ENCODE measurements at regions not wholly inside any gene's neighbourhood (a gene's known extent, or its start where the extent isn't known, plus 50 kb on each side); places are given as distances from the start of the nearest gene placed in this dataset.

GRCh38 chr6:4296552-4296951 lies 161.2 kb upstream of the ECI2 start:
- no peak for DNase-seq (ENCODE audit: low read depth, low spot score)
- dilution Hi-C loops (cut with MboI; ENCODE audit: extremely low pct_ligation_motif_present, low sequenced_read_pairs) (no loop called here), intact Hi-C loops (cut with micrococcal nuclease) (no loop called here)
- Histone ChIP-seq H3K9ac (replicated peaks; ENCODE audit: extremely low read depth, insufficient read depth, low read length) (no peak overlapping the region), H2AFZ (ENCODE audit: low read depth, low read length) (no peak overlapping the region), H3K27me3 (ENCODE audit: control insufficient read depth in 2 of 2, insufficient read depth in 2 of 2, low read length in 2 of 2) (no peaks in the 10 kb centered on the region), H3K4me3 (replicated peaks in 1 of 3; ENCODE audit: insufficient read depth in 1 of 3, low read depth in 1 of 3, low read length in 3 of 3) (no peak overlapping the region), H3K9me1 (replicated peaks; ENCODE audit: control insufficient read depth, extremely low read depth, insufficient read depth, low read length) (no peaks in the 10 kb centered on the region), H3K9me3 (replicated peaks; ENCODE audit: control insufficient read depth, insufficient read depth, low read length) (no peaks in the 10 kb centered on the region), H3K4me2 (ENCODE audit: insufficient read depth, low read length) (no peak overlapping the region), H3K36me3 (ENCODE audit: control insufficient read depth in 2 of 2, extremely low read depth in 1 of 2, insufficient read depth in 2 of 2, low read length in 2 of 2) (no peaks in the 10 kb centered on the region), H3K4me1 (ENCODE audit: control insufficient read depth, extremely low read depth, insufficient read depth, low read length) (peaks cover 8% of the 10 kb centered on the region), H4K20me1 (replicated peaks; ENCODE audit: control insufficient read depth, extremely low read depth, insufficient read depth, low read length) (no peaks in the 10 kb centered on the region), H3K27ac (ENCODE audit: insufficient read depth, low read depth, low read length) (no peak overlapping the region), H3K79me2 (ENCODE audit: control insufficient read depth, insufficient read depth, low read length) (no peaks in the 10 kb centered on the region)
- no TSS peak for BruUV-seq (replicated peaks)
- FAIRE-seq = no peak
- ChIA-PET CTCF (interaction anchor here (1.4 kb wide), 1 partner anchor 87 kb away, joined by 4 read pairs; no protein-coding TSS in a partner anchor), POLR2A (no interaction called here)
- TF ChIP-seq MYC (IDR thresholded peaks at IDR 0.05; ENCODE audit: low read depth, low read length) = no peak

GRCh38 chr6:4295783-4296155 lies 160.4 kb upstream of the ECI2 start:
- TF ChIP-seq EZH2 (IDR thresholded peaks at IDR 0.05; ENCODE audit: borderline replicate concordance, low read depth, low read length, severe bottlenecking) (no peak), GATA2 (IDR thresholded peaks at IDR 0.05; ENCODE audit: insufficient read depth, insufficient read length, low read depth, low read length) (no peak)

More at GRCh38 chr6:4295783-4296155, 160.4 kb upstream of the ECI2 start:
- no peak overlapping the region for H3K4me2 ChIP-seq (ENCODE audit: insufficient read depth, low read length)
- FAIRE-seq = no peak
- no peak overlapping the region for H3K4me3 ChIP-seq (replicated peaks in 1 of 3; ENCODE audit: insufficient read depth in 1 of 3, low read depth in 1 of 3, low read length in 3 of 3)
- BruUV-seq (replicated peaks) = no TSS peak
- no peak overlapping the region for H3K27ac ChIP-seq (ENCODE audit: insufficient read depth, low read depth, low read length)
- intact Hi-C loops (cut with micrococcal nuclease) = no loop called here
- no peak overlapping the region for H2AFZ ChIP-seq (ENCODE audit: low read depth, low read length)
- H4K20me1 ChIP-seq (replicated peaks; ENCODE audit: control insufficient read depth, extremely low read depth, insufficient read depth, low read length) = no peaks in the 10 kb centered on the region
- no peaks in the 10 kb centered on the region for H3K9me3 ChIP-seq (replicated peaks; ENCODE audit: control insufficient read depth, insufficient read depth, low read length)
- DNase-seq (ENCODE audit: low read depth, low spot score) = no peak
- POLR2A ChIA-PET = no interaction called here
- H3K9ac ChIP-seq (replicated peaks; ENCODE audit: extremely low read depth, insufficient read depth, low read length) = no peak overlapping the region
- no peaks in the 10 kb centered on the region for H3K36me3 ChIP-seq (ENCODE audit: control insufficient read depth in 2 of 2, extremely low read depth in 1 of 2, insufficient read depth in 2 of 2, low read length in 2 of 2)
- H3K4me1 ChIP-seq (ENCODE audit: control insufficient read depth, extremely low read depth, insufficient read depth, low read length) = peaks cover 12% of the 10 kb centered on the region
- H3K27me3 ChIP-seq (ENCODE audit: control insufficient read depth in 2 of 2, insufficient read depth in 2 of 2, low read length in 2 of 2) = no peaks in the 10 kb centered on the region
- dilution Hi-C loops (cut with MboI; ENCODE audit: extremely low pct_ligation_motif_present, low sequenced_read_pairs) = no loop called here
- H3K9me1 ChIP-seq (replicated peaks; ENCODE audit: control insufficient read depth, extremely low read depth, insufficient read depth, low read length) = no peaks in the 10 kb centered on the region
- CTCF ChIA-PET = interaction anchor here (1.4 kb wide), 1 partner anchor 86 kb away, joined by 4 read pairs; no protein-coding TSS in a partner anchor
- H3K79me2 ChIP-seq (ENCODE audit: control insufficient read depth, insufficient read depth, low read length) = no peaks in the 10 kb centered on the region
